ENCODE measurements at regions not wholly inside any gene's neighbourhood (a gene's known extent, or its start where the extent isn't known, plus 50 kb on each side); places are given as distances from the start of the nearest gene placed in this dataset.

GRCh38 chr1:94335950-94336349, 82.2 kb upstream of the ABCD3 start:
- ATAC-seq (peak; percentile 86), FAIRE-seq (peak; percentile 97), DNase-seq (ENCODE audit: low spot score) (peak; percentile 90)
- Histone ChIP-seq H3K79me2 (ENCODE audit: insufficient read depth, low read length) (no peaks in the 10 kb centered on the region), H3K4me2 (ENCODE audit: low read depth, low read length) (no peak overlapping the region), H3K4me3 (replicated peaks in 1 of 3; ENCODE audit: insufficient read depth in 1 of 3, low read depth in 2 of 3, low read length in 3 of 3) (no peak overlapping the region), H3K4me1 (ENCODE audit: insufficient read depth, low read length) (peaks cover 38% of the 10 kb centered on the region), H3K9ac (ENCODE audit: insufficient read depth, low read depth, low read length) (no peak overlapping the region), H3K27ac (ENCODE audit: extremely low read length, insufficient read depth, low read length) (no peak overlapping the region), H2AFZ (ENCODE audit: low read length) (no peak overlapping the region), H3K9me3 (ENCODE audit: low read length) (no peaks in the 10 kb centered on the region), H3K27me3 (ENCODE audit: control insufficient read depth in 1 of 2, insufficient read depth in 2 of 2, low read length in 2 of 2) (no peaks in the 10 kb centered on the region; a peak in 1 of 5 replicates), H4K20me1 (ENCODE audit: insufficient read depth, low read length) (no peaks in the 10 kb centered on the region), H3K36me3 (replicated peaks in 1 of 2; ENCODE audit: control insufficient read depth in 1 of 2, insufficient read depth in 2 of 2, low read length in 2 of 2) (no peaks in the 10 kb centered on the region)
- no TSS peak for BruUV-seq (replicated peaks)
- intact Hi-C loops (cut with micrococcal nuclease; ENCODE audit: unreplicated experiment) (loop anchor here (1.0 to 10.0 kb wide), 6 partner anchors 95 to 431 kb away; partner anchors contain the start of gene GCLM), in situ Hi-C loops (cut with HindIII; ENCODE audit: extremely low pct_ligation_motif_present, low pct_unique_long_range_greater_than_20kb) (loop anchor here (5.0 kb wide), 1 partner anchor 289 kb away; no protein-coding TSS in a partner anchor)
- POLR2A ChIA-PET: interaction anchor here (1.0 to 4.0 kb wide), 6 partner anchors 25 to 291 kb away, joined by 3 to 18 read pairs (median 5); partner anchors contain the start of gene ARHGAP29
- CTCF ChIA-PET (ENCODE audit: low intra/inter-chr PET ratio, low total read pairs): interaction anchor here (1.2 to 3.0 kb wide), 9 partner anchors 95 to 310 kb away, joined by 3 to 44 read pairs (median 12); partner anchors contain the start of gene ARHGAP29
- WGBS (ENCODE audit: low lambda C conversion rate): 3% methylated on average over 6 of the region's 6 CpGs
- no peak for TF ChIP-seq MXD3 (CRISPR knock-in tag; IDR thresholded peaks at IDR 0.05)
- TF ChIP-seq ZFY (CRISPR knock-in tag; IDR thresholded peaks at IDR 0.05): no peak
- TF ChIP-seq HNRNPH1 (optimal IDR thresholded peaks at IDR 0.05; ENCODE audit: low read depth, low read length): no peak
- TF ChIP-seq ZNF121 (CRISPR knock-in tag; IDR thresholded peaks at IDR 0.05): no peak
- no peak for TF ChIP-seq DRAP1 (CRISPR knock-in tag; IDR thresholded peaks at IDR 0.05)
- TF ChIP-seq CCDC6 (CRISPR knock-in tag; IDR thresholded peaks at IDR 0.05): 0 out of 2 replicates have a peak, but pooled peaks have one; percentile 37
- peak; percentile 17; the same call in 1 of the 2 replicates for TF ChIP-seq FOXO1 (CRISPR knock-in tag; IDR thresholded peaks at IDR 0.05)
- no peak for TF ChIP-seq ZNF256 (CRISPR knock-in tag; conservative IDR thresholded peaks at IDR 0.05)
- no peak for TF ChIP-seq GABPB1 (CRISPR knock-in tag; IDR thresholded peaks at IDR 0.05)
- no peak for TF ChIP-seq JUN (CRISPR knock-in tag; IDR thresholded peaks at IDR 0.05)
- TF ChIP-seq ZNF224 (CRISPR knock-in tag; IDR thresholded peaks at IDR 0.05): no peak
- TF ChIP-seq SMAD3 (CRISPR knock-in tag; IDR thresholded peaks at IDR 0.05): 0 out of 2 replicates have a peak, but pooled peaks have one; percentile 53
- TF ChIP-seq ZNF780A (CRISPR knock-in tag; IDR thresholded peaks at IDR 0.05): no peak
- no peak for TF ChIP-seq ZKSCAN5 (CRISPR knock-in tag; IDR thresholded peaks at IDR 0.05)
- TF ChIP-seq HNRNPUL1 (IDR thresholded peaks at IDR 0.05; ENCODE audit: low read depth, low read length): no peak
- TF ChIP-seq ZNF367 (CRISPR knock-in tag; IDR thresholded peaks at IDR 0.05; ENCODE audit: borderline replicate concordance): no peak
- no peak for TF ChIP-seq MEIS2 (CRISPR knock-in tag; IDR thresholded peaks at IDR 0.05)
- TF ChIP-seq RNF2 (conservative IDR thresholded peaks at IDR 0.05; ENCODE audit: low read depth): no peak
- TF ChIP-seq ZNF567 (CRISPR knock-in tag; IDR thresholded peaks at IDR 0.05; ENCODE audit: borderline replicate concordance): no peak
- 0 out of 2 replicates have a peak, but pooled peaks have one; percentile 18 for TF ChIP-seq ELF3 (CRISPR knock-in tag; IDR thresholded peaks at IDR 0.05)
- peak; percentile 43; the same call in 1 of the 2 replicates for TF ChIP-seq REPIN1 (CRISPR knock-in tag; IDR thresholded peaks at IDR 0.05; ENCODE audit: borderline replicate concordance, low read depth)
- no peak for TF ChIP-seq CBX5 (CRISPR knock-in tag; IDR thresholded peaks at IDR 0.05; ENCODE audit: borderline replicate concordance)
- TF ChIP-seq ZNF615 (CRISPR knock-in tag; IDR thresholded peaks at IDR 0.05; ENCODE audit: borderline replicate concordance): no peak
- no peak for TF ChIP-seq ZBTB4 (CRISPR knock-in tag; IDR thresholded peaks at IDR 0.05; ENCODE audit: borderline replicate concordance)

Measured in HepG2 (cell line).